RWPE2 (cell line): ENCODE measurements at regions not wholly inside any gene's neighbourhood (a gene's known extent, or its start where the extent isn't known, plus 50 kb on each side); places are given as distances from the start of the nearest gene placed in this dataset.
A peak's percentile ranks its signal among the peaks of the same experiment; 100 is the strongest.
"Not testable (repeated sequence)": the region's sequence is repeated elsewhere in the genome, so short reads cannot be mapped to it uniquely, and the experiment has no call there.

Source experiments
- ATAC-seq: fragments of 200-7000 bp; cut with Tn5 transposase; 3 replicates; pipeline ENCODE4 v1.9.1; 2021; ENCODE audit warnings: low read depth
- DNase-seq: peaks from one replicate; pipeline ENCODE4 v3.0.0-alpha.2; 2020; ENCODE audit warnings: low spot score
- H3K27ac ChIP-seq: fragments of 450-650 bp; 2 replicates; pipeline ENCODE4 v1.5.1; 2017; ENCODE audit warnings: mild to moderate bottlenecking; ENCODE audit not compliant: poor library complexity, severe bottlenecking
- H3K27me3 ChIP-seq: fragments of 250-450 bp; sonication (Bioruptor Pico); 2 replicates; pipeline ENCODE4 v1.5.1; 2021; ENCODE audit warnings: mild to moderate bottlenecking, moderate library complexity; ENCODE audit not compliant: insufficient read depth, poor library complexity, severe bottlenecking
- H3K36me3 ChIP-seq: fragments of 250-450 bp; sonication (Bioruptor Pico); 2 replicates; pipeline ENCODE4 v1.5.1; 2020; ENCODE audit warnings: low read depth, mild to moderate bottlenecking, moderate library complexity
- H3K4me1 ChIP-seq: fragments of 250-450 bp; sonication (Bioruptor Pico); 2 replicates; pipeline ENCODE4 v1.5.1; 2021; ENCODE audit warnings: mild to moderate bottlenecking, moderate library complexity; ENCODE audit not compliant: insufficient read depth, poor library complexity, severe bottlenecking
- H3K4me3 ChIP-seq: fragments of 250-450 bp; sonication (Bioruptor Pico); 2 replicates; pipeline ENCODE4 v1.5.1; 2021; ENCODE audit warnings: mild to moderate bottlenecking, moderate library complexity; ENCODE audit not compliant: severe bottlenecking
- H3K9me3 ChIP-seq: fragments of 250-450 bp; sonication (Bioruptor Pico); 2 replicates; pipeline ENCODE4 v1.5.1; 2021; ENCODE audit warnings: mild to moderate bottlenecking, moderate library complexity; ENCODE audit not compliant: severe bottlenecking
- CTCF ChIP-seq: fragments of 450-650 bp; IDR thresholded peaks from one replicate; pipeline ENCODE4 v1.5.1; 2017; ENCODE audit warnings: mild to moderate bottlenecking, moderate library complexity; ENCODE audit not compliant: poor library complexity, severe bottlenecking

GRCh38 chr9:105007143-105007542 lies 79.2 kb upstream of the ABCA1 start:
- H3K4me1 ChIP-seq: peaks cover 13% of the 10 kb centered on the region
- no peaks in the 10 kb centered on the region for H3K36me3 ChIP-seq
- no peaks in the 10 kb centered on the region for H3K27me3 ChIP-seq
- H3K27ac ChIP-seq: peak overlapping the region; percentile 50
- no peak for DNase-seq
- peak; percentile 95 for ATAC-seq
- H3K4me3 ChIP-seq: no peak overlapping the region
- H3K9me3 ChIP-seq: no peaks in the 10 kb centered on the region
- TF ChIP-seq CTCF: no peak

GRCh38 chr9:105010089-105010488 lies 82.1 kb upstream of the ABCA1 start:
- not testable (repeated sequence) for H3K36me3 ChIP-seq, H3K27me3 ChIP-seq, H3K4me3 ChIP-seq, ATAC-seq, H3K9me3 ChIP-seq, H3K27ac ChIP-seq, DNase-seq
- peaks cover 13% of the 10 kb centered on the region for H3K4me1 ChIP-seq

GRCh38 chr9:105021917-105022316 lies 94.0 kb upstream of the ABCA1 start:
- TF ChIP-seq CTCF: no peak
- H3K4me3 ChIP-seq: no peak overlapping the region
- H3K4me1 ChIP-seq: no peaks in the 10 kb centered on the region
- ATAC-seq (no peak), DNase-seq (no peak)
- no peaks in the 10 kb centered on the region for H3K36me3 ChIP-seq
- no peak overlapping the region for H3K27ac ChIP-seq
- no peaks in the 10 kb centered on the region for H3K9me3 ChIP-seq
- H3K27me3 ChIP-seq: no peaks in the 10 kb centered on the region

GRCh38 chr9:105022545-105022944 lies 94.6 kb upstream of the ABCA1 start:
- ATAC-seq, H3K27ac ChIP-seq: not testable (repeated sequence)

GRCh38 chr9:105023788-105024187 lies 95.8 kb upstream of the ABCA1 start:
- ATAC-seq: no peak
- H3K36me3 ChIP-seq: no peaks in the 10 kb centered on the region
- TF ChIP-seq CTCF: no peak
- no peak overlapping the region for H3K27ac ChIP-seq
- DNase-seq: no peak
- no peaks in the 10 kb centered on the region for H3K4me1 ChIP-seq
- no peaks in the 10 kb centered on the region for H3K27me3 ChIP-seq
- no peaks in the 10 kb centered on the region for H3K9me3 ChIP-seq
- H3K4me3 ChIP-seq: no peak overlapping the region

More at GRCh38 chr9:105022545-105022944, 94.6 kb upstream of the ABCA1 start:
- H3K4me1 ChIP-seq, H3K36me3 ChIP-seq, H3K9me3 ChIP-seq, H3K4me3 ChIP-seq, DNase-seq, H3K27me3 ChIP-seq: not testable (repeated sequence)

GRCh38 chr9:105024529-105024928 lies 96.6 kb upstream of the ABCA1 start:
- no peaks in the 10 kb centered on the region for H3K36me3 ChIP-seq
- TF ChIP-seq CTCF: no peak
- no peak overlapping the region for H3K27ac ChIP-seq
- H3K9me3 ChIP-seq: no peaks in the 10 kb centered on the region
- no peaks in the 10 kb centered on the region for H3K27me3 ChIP-seq
- no peak for DNase-seq
- no peaks in the 10 kb centered on the region for H3K4me1 ChIP-seq
- no peak overlapping the region for H3K4me3 ChIP-seq
- no peak for ATAC-seq
